Endothelial cell of umbilical vein (primary cell): ENCODE measurements at regions not wholly inside any gene's neighbourhood (a gene's known extent, or its start where the extent isn't known, plus 50 kb on each side); places are given as distances from the start of the nearest gene placed in this dataset.

Source experiments
- CTCF ChIP-seq, 2 donors: IDR thresholded peaks; 1 replicate in 1 of 2; 2 replicates in 1 of 2; pipeline ENCODE4 v1.5.1; 2011; ENCODE audit warnings: low read length in 2 of 2, mild to moderate bottlenecking in 2 of 2, moderate library complexity in 2 of 2, control low read depth in 1 of 2, inconsistent platforms in 1 of 2, low read depth in 1 of 2; ENCODE audit not compliant: insufficient read depth in 1 of 2; ENCODE audit errors: extremely low read depth in 1 of 2
- FOS ChIP-seq: IDR thresholded peaks from 2 replicates; pipeline ENCODE4 v1.6.1; 2011; ENCODE audit warnings: mild to moderate bottlenecking, low read length, moderate library complexity, borderline replicate concordance; ENCODE audit not compliant: insufficient read depth
- JUN ChIP-seq: IDR thresholded peaks from 2 replicates; pipeline ENCODE4 v1.6.1; 2011; ENCODE audit warnings: borderline replicate concordance, low read depth; ENCODE audit not compliant: insufficient read length, insufficient read depth
- MYC ChIP-seq: IDR thresholded peaks from one replicate; pipeline ENCODE4 v1.6.1; 2011; ENCODE audit warnings: mild to moderate bottlenecking, low read depth, low read length
- POLR2A ChIP-seq: IDR thresholded peaks from 2 replicates; pipeline ENCODE4 v1.6.1; 2012; ENCODE audit warnings: low read depth, mild to moderate bottlenecking, control low read depth, low read length
- POLR2AphosphoS5 ChIP-seq: IDR thresholded peaks from 2 replicates; pipeline ENCODE4 v1.6.1; 2012; ENCODE audit warnings: low read depth, mild to moderate bottlenecking, control low read depth, low read length, moderate library complexity; ENCODE audit not compliant: insufficient read depth
- TF ChIP-seq, protein P1 (sequence below): IDR thresholded peaks from 2 replicates; pipeline ENCODE4 v1.6.1; 2011; ENCODE audit not compliant: insufficient read depth, insufficient read length

- TF ChIP-seq CTCF (IDR thresholded peaks at IDR 0.05; ENCODE audit: extremely low read depth in 1 of 2, insufficient read depth in 1 of 2, low read depth in 1 of 2, low read length in 2 of 2) (no peak), POLR2A (no peak), POLR2AphosphoS5 (no peak), FOS (no peak), MYC (no peak), JUN (no peak)
- TF ChIP-seq, protein P1, sequence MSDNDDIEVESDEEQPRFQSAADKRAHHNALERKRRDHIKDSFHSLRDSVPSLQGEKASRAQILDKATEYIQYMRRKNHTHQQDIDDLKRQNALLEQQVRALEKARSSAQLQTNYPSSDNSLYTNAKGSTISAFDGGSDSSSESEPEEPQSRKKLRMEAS = no peak
These were observed 56.2 kb upstream of the TOPAZ1 start for GRCh38 chr3:44185396-44185915.
